PC-3 (cell line): ENCODE measurements at regions not wholly inside any gene's neighbourhood (a gene's known extent, or its start where the extent isn't known, plus 50 kb on each side); places are given as distances from the start of the nearest gene placed in this dataset.

Experiments
- ATAC-seq: fragments of 200-7000 bp; cut with Tn5 transposase; 2 replicates; pipeline ENCODE4 v1.9.1; 2020; ENCODE audit warnings: mild to moderate bottlenecking, moderate library complexity
- BruUV-seq: library from RNA; stranded (reverse); fragments of 400-500 nt; replicated peaks from 2 replicates; lab custom pipeline; 2021; lab: Mats Ljungman, UMichigan
- CTCF ChIA-PET: fragments of 300-600 bp; sonication (Branson Sonifier 250); formaldehyde crosslinking; loops from one replicate; lab custom pipeline; 2022; ENCODE audit warnings: antibody characterized with exemption; lab: Charles Lee
- POLR2A ChIA-PET: fragments of 300-600 bp; sonication (Branson Sonifier 250); formaldehyde crosslinking; loops from one replicate; lab custom pipeline; 2022; ENCODE audit warnings: antibody characterized with exemption; ENCODE audit not compliant: unreplicated experiment; lab: Charles Lee
- DNase-seq: peaks from one replicate; pipeline ENCODE4 v3.0.0-alpha.2; 2015
- H2AFZ ChIP-seq: fragments of 300-600 bp; sonication (generic); 2 replicates; pipeline ENCODE4 v1.6.0; 2016; ENCODE audit warnings: antibody characterized with exemption, low read length
- H3F3A ChIP-seq: fragments of 300-600 bp; sonication (generic); one replicate; pipeline ENCODE4 v1.6.0; 2017; ENCODE audit warnings: antibody characterized with exemption, low read length, control low read depth, mild to moderate bottlenecking; ENCODE audit not compliant: unreplicated experiment
- H3K27ac ChIP-seq: fragments of 300-600 bp; sonication (generic); 2 replicates; pipeline ENCODE4 v1.5.1; 2016; ENCODE audit warnings: mild to moderate bottlenecking, low read length
- H3K27me3 ChIP-seq: fragments of 300-600 bp; sonication (generic); 2 replicates; pipeline ENCODE4 v1.6.1; 2016; ENCODE audit warnings: low read length, mixed read lengths
- H3K36me3 ChIP-seq: fragments of 300-600 bp; sonication (generic); 2 replicates; pipeline ENCODE4 v1.6.1; 2016; ENCODE audit warnings: low read depth, mixed run types, low read length, mixed read lengths
- H3K4me1 ChIP-seq: fragments of 300-600 bp; sonication (generic); 2 replicates; pipeline ENCODE4 v1.5.1; 2016; ENCODE audit warnings: low read length; ENCODE audit not compliant: insufficient read depth
- H3K4me2 ChIP-seq: fragments of 300-600 bp; sonication (generic); 2 replicates; pipeline ENCODE4 v1.6.0; 2016; ENCODE audit warnings: low read length
- H3K4me3 ChIP-seq: fragments of 300-600 bp; sonication (generic); 2 replicates; pipeline ENCODE4 v1.5.1; 2016; ENCODE audit warnings: mild to moderate bottlenecking, low read length, mixed read lengths
- H3K79me2 ChIP-seq: fragments of 300-600 bp; sonication (generic); 2 replicates; pipeline ENCODE4 v1.6.1; 2017; ENCODE audit warnings: low read length, mixed read lengths
- H3K9ac ChIP-seq: fragments of 300-600 bp; sonication (generic); 2 replicates; pipeline ENCODE4 v1.6.0; 2016; ENCODE audit warnings: mild to moderate bottlenecking, low read length
- H3K9me2 ChIP-seq: fragments of 300-600 bp; sonication (generic); replicated peaks from 2 replicates; pipeline ENCODE4 v1.6.1; 2016; ENCODE audit warnings: mixed run types, low read length, mixed read lengths
- H3K9me3 ChIP-seq: fragments of 300-600 bp; sonication (generic); 2 replicates; pipeline ENCODE4 v1.6.1; 2016; ENCODE audit warnings: low read length, mixed read lengths
- H4K20me1 ChIP-seq: fragments of 300-600 bp; sonication (generic); 2 replicates; pipeline ENCODE4 v1.6.1; 2016; ENCODE audit warnings: low read length, mixed read lengths
- CTCF ChIP-seq: fragments of 300-600 bp; sonication (generic); conservative IDR thresholded peaks from 2 replicates; pipeline ENCODE4 v1.5.1; 2017; ENCODE audit warnings: antibody characterized with exemption, low read depth, mild to moderate bottlenecking, low read length
- EZH2 ChIP-seq: fragments of 300-600 bp; sonication (generic); IDR thresholded peaks from one replicate; pipeline ENCODE4 v1.6.1; 2017; ENCODE audit warnings: antibody characterized with exemption, mild to moderate bottlenecking, low read length; ENCODE audit not compliant: unreplicated experiment
- EZH2phosphoT487 ChIP-seq: fragments of 300-600 bp; sonication (generic); IDR thresholded peaks from 2 replicates; pipeline ENCODE4 v1.6.1; 2018; ENCODE audit warnings: mild to moderate bottlenecking, antibody characterized with exemption, low read length, borderline replicate concordance
- intact Hi-C: fragments of 100-400 bp; cut with micrococcal nuclease; formaldehyde crosslinking; loops from 2 replicates; pipeline ENCODE4 v1.9.0; 2023

DNA sequence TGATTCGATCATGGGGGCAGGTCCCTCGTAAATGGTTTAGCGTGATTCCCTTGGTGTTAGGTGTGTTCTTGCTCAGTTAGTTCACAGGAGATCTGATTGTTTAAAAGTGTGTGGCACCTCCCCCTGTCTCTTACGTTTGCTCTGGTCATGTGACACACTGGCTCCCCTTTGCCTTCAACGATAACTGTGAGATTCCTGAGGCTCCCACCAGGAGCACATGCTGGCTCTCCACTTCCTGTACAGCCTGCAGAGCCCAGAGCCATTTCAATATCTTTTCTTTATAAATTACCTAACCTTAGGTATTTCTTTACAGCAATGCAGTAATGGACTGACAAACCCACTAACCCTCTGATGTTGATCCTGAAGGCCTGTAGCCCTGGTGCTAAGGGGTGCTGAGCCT lies 141.9 kb downstream of the FCRL5 start:
- Histone ChIP-seq H3K4me3 (no peak overlapping the region), H3K9me2 (no peaks in the 10 kb centered on the region), H3K9me3 (no peaks in the 10 kb centered on the region), H3F3A (no peaks in the 10 kb centered on the region), H3K9ac (no peak overlapping the region), H3K4me1 (no peaks in the 10 kb centered on the region), H4K20me1 (no peaks in the 10 kb centered on the region), H3K27ac (no peak overlapping the region), H3K36me3 (no peaks in the 10 kb centered on the region), H3K27me3 (peaks cover 60% of the 10 kb centered on the region), H3K4me2 (no peak overlapping the region), H2AFZ (no peak overlapping the region), H3K79me2 (no peaks in the 10 kb centered on the region)
- no peak for DNase-seq
- intact Hi-C loops = no loop called here
- TF ChIP-seq EZH2 = no peak
- BruUV-seq = no TSS peak
- ChIA-PET POLR2A (no interaction called here), CTCF (no interaction called here)
- ATAC-seq = no peak

DNA sequence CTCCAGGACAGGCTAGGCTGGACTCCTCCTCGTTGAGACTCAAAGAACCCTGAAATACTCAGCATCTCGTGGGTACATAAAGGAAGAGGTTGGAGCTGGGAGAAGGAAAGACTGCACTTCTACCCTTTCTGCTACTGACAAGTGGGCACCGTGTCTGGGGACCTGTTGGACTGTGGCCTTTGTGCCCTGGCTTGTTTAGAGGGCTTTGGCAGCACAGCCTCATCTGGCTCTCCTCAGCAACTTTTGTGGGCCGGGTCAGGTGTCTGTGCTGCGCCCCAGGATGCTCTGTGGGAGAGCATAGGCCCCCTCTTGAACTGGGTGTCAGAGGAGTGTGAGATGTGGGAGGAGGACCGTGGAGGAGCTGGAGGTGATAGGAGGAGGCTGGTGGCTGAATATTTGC lies 142.4 kb downstream of the FCRL5 start:
- ChIA-PET POLR2A (no interaction called here), CTCF (no interaction called here)
- H4K20me1 ChIP-seq = no peaks in the 10 kb centered on the region
- no peaks in the 10 kb centered on the region for H3F3A ChIP-seq
- TF ChIP-seq EZH2 (no peak), CTCF (no peak), EZH2phosphoT487 (no peak)
- intact Hi-C loops = no loop called here
- no peaks in the 10 kb centered on the region for H3K9me3 ChIP-seq
- ATAC-seq (no peak), DNase-seq (no peak)
- BruUV-seq = no TSS peak
- H3K27me3 ChIP-seq = peaks cover 65% of the 10 kb centered on the region
- H3K4me3 ChIP-seq = no peak overlapping the region
- H3K79me2 ChIP-seq = no peaks in the 10 kb centered on the region
- no peaks in the 10 kb centered on the region for H3K4me1 ChIP-seq
- H3K4me2 ChIP-seq = no peak overlapping the region
- H3K9me2 ChIP-seq = no peaks in the 10 kb centered on the region
- H3K9ac ChIP-seq = no peak overlapping the region
- H3K27ac ChIP-seq = no peak overlapping the region
- H2AFZ ChIP-seq = no peak overlapping the region
- H3K36me3 ChIP-seq = no peaks in the 10 kb centered on the region

DNA sequence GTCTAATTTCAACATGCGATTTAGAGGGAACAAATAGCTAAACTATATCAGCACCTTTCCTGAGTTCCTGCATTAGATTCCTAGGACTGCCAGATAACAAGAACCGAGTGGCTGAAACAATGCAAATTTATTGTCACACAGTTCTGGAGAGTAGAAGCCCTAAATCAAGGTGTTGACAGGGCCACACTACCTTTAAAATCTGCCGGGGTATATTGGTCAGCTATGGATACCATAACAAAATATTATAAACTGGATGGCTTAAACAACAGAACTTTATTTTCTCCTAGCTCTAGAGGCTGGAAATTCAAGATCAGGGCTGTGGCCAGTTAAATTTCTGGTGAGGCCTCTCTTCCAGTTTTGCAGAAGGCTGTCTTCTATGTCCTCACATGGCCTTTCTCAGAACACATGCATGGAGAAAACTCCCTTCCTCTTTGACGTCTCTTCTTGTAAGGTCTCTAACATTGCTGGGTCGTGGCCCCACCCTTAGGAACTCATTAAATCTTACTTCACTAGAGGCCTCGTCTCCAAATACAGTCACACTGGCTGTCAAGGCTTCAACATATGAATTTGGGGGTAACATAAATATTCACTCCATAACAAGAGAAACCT lies 144.3 kb downstream of the FCRL5 start:
- no peak overlapping the region for H3K4me3 ChIP-seq
- no peaks in the 10 kb centered on the region for H4K20me1 ChIP-seq
- no peak for DNase-seq
- no peaks in the 10 kb centered on the region for H3F3A ChIP-seq
- H3K79me2 ChIP-seq = no peaks in the 10 kb centered on the region
- TF ChIP-seq EZH2 (no peak), CTCF (no peak), EZH2phosphoT487 (no peak)
- no peaks in the 10 kb centered on the region for H3K9me2 ChIP-seq
- H3K27me3 ChIP-seq = peaks cover 56% of the 10 kb centered on the region
- BruUV-seq = no TSS peak
- POLR2A ChIA-PET = no interaction called here
- H3K9ac ChIP-seq = no peak overlapping the region
- intact Hi-C loops = no loop called here
- H2AFZ ChIP-seq = no peak overlapping the region
- no peak for ATAC-seq
- CTCF ChIA-PET = no interaction called here
- H3K4me2 ChIP-seq = no peak overlapping the region
- H3K4me1 ChIP-seq = no peaks in the 10 kb centered on the region
- H3K36me3 ChIP-seq = no peaks in the 10 kb centered on the region
- H3K9me3 ChIP-seq = no peaks in the 10 kb centered on the region
- no peak overlapping the region for H3K27ac ChIP-seq
